ENCODE measurements at regions not wholly inside any gene's neighbourhood (a gene's known extent, or its start where the extent isn't known, plus 50 kb on each side); places are given as distances from the start of the nearest gene placed in this dataset.
"Not testable (repeated sequence)": the region's sequence is repeated elsewhere in the genome, so short reads cannot be mapped to it uniquely, and the experiment has no call there.

- TF ChIP-seq EP300, POLR2A (IDR thresholded peaks at IDR 0.05): not testable (repeated sequence)
- TF ChIP-seq, protein P1, sequence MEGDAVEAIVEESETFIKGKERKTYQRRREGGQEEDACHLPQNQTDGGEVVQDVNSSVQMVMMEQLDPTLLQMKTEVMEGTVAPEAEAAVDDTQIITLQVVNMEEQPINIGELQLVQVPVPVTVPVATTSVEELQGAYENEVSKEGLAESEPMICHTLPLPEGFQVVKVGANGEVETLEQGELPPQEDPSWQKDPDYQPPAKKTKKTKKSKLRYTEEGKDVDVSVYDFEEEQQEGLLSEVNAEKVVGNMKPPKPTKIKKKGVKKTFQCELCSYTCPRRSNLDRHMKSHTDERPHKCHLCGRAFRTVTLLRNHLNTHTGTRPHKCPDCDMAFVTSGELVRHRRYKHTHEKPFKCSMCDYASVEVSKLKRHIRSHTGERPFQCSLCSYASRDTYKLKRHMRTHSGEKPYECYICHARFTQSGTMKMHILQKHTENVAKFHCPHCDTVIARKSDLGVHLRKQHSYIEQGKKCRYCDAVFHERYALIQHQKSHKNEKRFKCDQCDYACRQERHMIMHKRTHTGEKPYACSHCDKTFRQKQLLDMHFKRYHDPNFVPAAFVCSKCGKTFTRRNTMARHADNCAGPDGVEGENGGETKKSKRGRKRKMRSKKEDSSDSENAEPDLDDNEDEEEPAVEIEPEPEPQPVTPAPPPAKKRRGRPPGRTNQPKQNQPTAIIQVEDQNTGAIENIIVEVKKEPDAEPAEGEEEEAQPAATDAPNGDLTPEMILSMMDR (IDR thresholded peaks at IDR 0.05) = not testable (repeated sequence)
Measured at GRCh38 chr1:79702336-79702999, 695.9 kb upstream of the ADGRL4 start.

Measured in sigmoid colon (tissue), 4 donors.